GM12878 (cell line): ENCODE measurements at regions not wholly inside any gene's neighbourhood (a gene's known extent, or its start where the extent isn't known, plus 50 kb on each side); places are given as distances from the start of the nearest gene placed in this dataset.

Experiments used
- ATAC-seq: fragments of 200-7000 bp; cut with Tn5 transposase; 3 replicates; pipeline ENCODE4 v1.9.1; 2020; ENCODE audit warnings: mild to moderate bottlenecking, moderate library complexity
- BruUV-seq: library from RNA; stranded (reverse); fragments of 400-500 nt; replicated peaks from 2 replicates; lab custom pipeline; 2021; lab: Mats Ljungman, UMichigan
- CTCF ChIA-PET: fragments of 300-600 bp; sonication (Branson Sonifier 250); formaldehyde crosslinking; extraction: SDS; loops from one replicate; lab custom pipeline; 2021; ENCODE audit warnings: inconsistent platforms; lab: Yijun Ruan, JAX
- POLR2A ChIA-PET: fragments of 350-600 bp; formaldehyde crosslinking; extraction: SDS; loops from one replicate; lab custom pipeline; 2021; ENCODE audit warnings: inconsistent platforms; lab: Charles Lee
- RAD21 ChIA-PET: fragments of 300-600 bp; sonication (Branson Sonifier 250); formaldehyde crosslinking; loops from one replicate; lab custom pipeline; 2023; ENCODE audit warnings: antibody characterized with exemption; ENCODE audit not compliant: unreplicated experiment; lab: Charles Lee
- SMC1A ChIA-PET: fragments of 300-600 bp; sonication (Branson Sonifier 250); formaldehyde crosslinking; loops from one replicate; lab custom pipeline; 2023; ENCODE audit not compliant: unreplicated experiment, uncharacterized antibody; lab: Charles Lee
- DNase-seq: peaks from one replicate; pipeline ENCODE4 v3.0.0-alpha.2; 2011; ENCODE audit warnings: low read depth, low spot score
- FAIRE-seq: peaks from 3 replicates; lab custom pipeline; 2011; peaks lifted over from hg19 to GRCh38; lab: Jason Lieb, UNC
- H2AFZ ChIP-seq: 2 replicates; pipeline ENCODE4 v1.6.0; 2011; ENCODE audit warnings: low read depth, low read length, control low read depth; ENCODE audit not compliant: control insufficient read depth
- H3K27ac ChIP-seq: 2 replicates; pipeline ENCODE4 v1.5.1; 2011; ENCODE audit warnings: control low read depth; ENCODE audit not compliant: control insufficient read depth, insufficient read depth
- H3K27me3 ChIP-seq, 2 experiments: replicated peaks in 1 of 2; 2 replicates each; pipeline versions ENCODE4 v1.6.0 to v1.6.1; 2011; ENCODE audit warnings: low read length in 1 of 2; ENCODE audit not compliant: control insufficient read depth in 2 of 2, insufficient read depth in 2 of 2
- H3K36me3 ChIP-seq, 2 experiments: 2 replicates each; pipeline ENCODE4 v1.5.1; 2011; ENCODE audit warnings: low read length in 1 of 2; ENCODE audit not compliant: control insufficient read depth in 2 of 2, insufficient read depth in 2 of 2
- H3K4me1 ChIP-seq: 2 replicates; pipeline ENCODE4 v1.6.1; 2011; ENCODE audit warnings: mild to moderate bottlenecking, low read length, moderate library complexity, mixed read lengths; ENCODE audit not compliant: control insufficient read depth, insufficient read depth
- H3K4me2 ChIP-seq: 2 replicates; pipeline ENCODE4 v1.6.0; 2011; ENCODE audit warnings: control low read depth; ENCODE audit not compliant: control insufficient read depth, insufficient read depth
- H3K4me3 ChIP-seq: fragments of 200-600 bp; sonication (generic); 2 replicates; pipeline ENCODE4 v1.5.1; 2016
- H3K79me2 ChIP-seq: 2 replicates; pipeline ENCODE4 v1.6.0; 2011; ENCODE audit warnings: low read length; ENCODE audit not compliant: control insufficient read depth, insufficient read depth
- H3K9ac ChIP-seq: 2 replicates; pipeline ENCODE4 v1.8.0; 2011; ENCODE audit warnings: low read length, control low read depth, mixed read lengths; ENCODE audit not compliant: control insufficient read depth, insufficient read depth
- H3K9me3 ChIP-seq: replicated peaks from 3 replicates; pipeline ENCODE4 v1.5.1; 2011; ENCODE audit warnings: mild to moderate bottlenecking, low read length; ENCODE audit not compliant: control insufficient read depth, insufficient read depth
- H4K20me1 ChIP-seq: 2 replicates; pipeline ENCODE4 v1.6.0; 2011; ENCODE audit not compliant: control insufficient read depth, insufficient read depth
- CREB1 ChIP-seq: IDR thresholded peaks from 2 replicates; pipeline ENCODE4 v1.6.1; 2012; ENCODE audit warnings: low read depth, mild to moderate bottlenecking, inconsistent platforms
- DPF2 ChIP-seq: fragments of 450-650 bp; IDR thresholded peaks from 2 replicates; pipeline ENCODE4 v1.6.1; 2017; ENCODE audit warnings: mild to moderate bottlenecking
- IRF4 ChIP-seq: IDR thresholded peaks from 2 replicates; pipeline ENCODE4 v1.6.1; 2011; ENCODE audit warnings: low read depth, low read length
- KDM1A ChIP-seq: fragments of 200-600 bp; sonication (generic); IDR thresholded peaks from 2 replicates; pipeline ENCODE4 v1.6.1; 2016; ENCODE audit warnings: borderline replicate concordance
- NRF1 ChIP-seq: conservative IDR thresholded peaks from 2 replicates; pipeline ENCODE4 v1.6.1; 2011; ENCODE audit warnings: mild to moderate bottlenecking, low read depth, low read length, improper control_type of control experiment
- POU2F2 ChIP-seq: IDR thresholded peaks from 3 replicates; pipeline ENCODE4 v1.6.1; 2011; ENCODE audit warnings: low read depth, mild to moderate bottlenecking, low read length, borderline replicate concordance
- WGBS: methylation state at CpG from one replicate; pipeline ENCODE4 v1.1.6; 2016; ENCODE audit warnings: low lambda C conversion rate; ENCODE audit not compliant: insufficient replicate concordance, insufficient coverage; ENCODE audit errors: missing lambda C conversion rate; 5-methylcytosine and 5-hydroxymethylcytosine counted together
- in situ Hi-C: fragments of 300-500 bp; cut with MboI; formaldehyde crosslinking; loops from 9 replicates; pipeline ENCODE4 v1.14.3; 2018; ENCODE audit warnings: mixed read lengths
- intact Hi-C: fragments of 100-400 bp; cut with micrococcal nuclease; formaldehyde crosslinking; loops from one replicate; pipeline ENCODE4 v1.14.2; 2022; ENCODE audit not compliant: unreplicated experiment
- TF ChIP-seq, protein P1 (sequence below): fragments of 450-650 bp; IDR thresholded peaks from 2 replicates; pipeline ENCODE4 v1.6.1; 2016; ENCODE audit warnings: mild to moderate bottlenecking
- TF ChIP-seq, protein P2 (sequence below): IDR thresholded peaks from 2 replicates; pipeline ENCODE4 v1.6.1; 2012; ENCODE audit warnings: low read length, inconsistent platforms

DNA sequence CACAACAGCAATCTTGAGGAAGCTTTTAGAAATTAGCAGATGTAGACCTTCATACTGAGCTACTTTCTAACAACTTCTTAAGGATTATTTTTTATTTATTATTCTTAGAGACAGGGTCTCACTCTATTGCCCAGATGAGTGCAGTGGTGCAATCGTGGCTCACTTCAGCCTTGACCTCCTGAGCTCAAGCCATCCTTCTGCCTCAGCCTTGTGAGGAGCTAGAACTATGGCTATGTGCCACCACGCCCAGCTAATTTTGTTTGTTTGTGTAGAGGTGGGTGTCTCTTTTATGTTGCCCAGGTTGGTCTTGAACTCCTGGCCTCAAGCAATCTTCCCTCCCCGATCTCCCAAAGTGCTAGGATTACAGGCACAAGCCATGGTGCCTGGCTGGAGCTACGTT, 200.6 kb downstream of the TSHZ3 start:
- POLR2A ChIA-PET, result no interaction called here

DNA sequence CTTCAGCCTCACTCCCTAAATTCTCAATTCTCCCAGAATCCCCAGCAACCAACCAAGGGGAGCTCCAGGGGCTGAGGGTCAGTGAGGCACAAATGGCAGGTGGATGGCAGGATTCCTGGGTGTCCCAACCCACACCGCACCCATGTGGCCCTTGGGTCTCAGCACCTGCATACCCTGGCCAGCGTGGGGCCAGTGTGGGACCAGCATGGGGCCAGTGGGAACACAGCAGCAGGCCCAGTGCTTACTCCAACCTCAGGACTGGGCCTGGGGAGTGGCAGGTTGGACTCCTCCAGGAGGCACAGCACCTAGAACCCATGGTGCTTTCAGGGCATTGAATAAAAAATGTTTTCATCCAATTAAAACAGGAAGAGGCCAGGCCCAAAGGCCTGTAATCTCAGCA, 202.0 kb downstream of the TSHZ3 start:
- Histone ChIP-seq H3K79me2 (no peaks in the 10 kb centered on the region), H4K20me1 (no peaks in the 10 kb centered on the region), H3K9ac (no peak overlapping the region), H3K27me3 (no peaks in the 10 kb centered on the region), H3K4me3 (no peak overlapping the region), H3K27ac (no peak overlapping the region), H3K36me3 (no peaks in the 10 kb centered on the region), H3K4me1 (no peaks in the 10 kb centered on the region), H3K4me2 (no peak overlapping the region), H2AFZ (no peak overlapping the region), H3K9me3 (no peaks in the 10 kb centered on the region; the same call in 2 of the 3 replicates)
- WGBS, result 45% methylated on average over 2 of the region's 2 CpGs
- BruUV-seq, result no TSS peak
- DNase-seq, result no peak
- intact Hi-C loops (no loop called here), in situ Hi-C loops (no loop called here)
- TF ChIP-seq DPF2 (no peak), NRF1 (no peak)
- TF ChIP-seq, protein P1, sequence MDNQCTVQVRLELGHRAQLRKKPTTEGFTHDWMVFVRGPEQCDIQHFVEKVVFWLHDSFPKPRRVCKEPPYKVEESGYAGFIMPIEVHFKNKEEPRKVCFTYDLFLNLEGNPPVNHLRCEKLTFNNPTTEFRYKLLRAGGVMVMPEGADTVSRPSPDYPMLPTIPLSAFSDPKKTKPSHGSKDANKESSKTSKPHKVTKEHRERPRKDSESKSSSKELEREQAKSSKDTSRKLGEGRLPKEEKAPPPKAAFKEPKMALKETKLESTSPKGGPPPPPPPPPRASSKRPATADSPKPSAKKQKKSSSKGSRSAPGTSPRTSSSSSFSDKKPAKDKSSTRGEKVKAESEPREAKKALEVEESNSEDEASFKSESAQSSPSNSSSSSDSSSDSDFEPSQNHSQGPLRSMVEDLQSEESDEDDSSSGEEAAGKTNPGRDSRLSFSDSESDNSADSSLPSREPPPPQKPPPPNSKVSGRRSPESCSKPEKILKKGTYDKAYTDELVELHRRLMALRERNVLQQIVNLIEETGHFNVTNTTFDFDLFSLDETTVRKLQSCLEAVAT, result no peak
- ChIA-PET RAD21 (no interaction called here), CTCF (interaction anchor here (0.5 kb wide), 1 partner anchor 93 kb away, joined by 4 read pairs; no protein-coding TSS in a partner anchor), SMC1A (no interaction called here), POLR2A (no interaction called here)
- ATAC-seq, result no peak
- FAIRE-seq, result no peak

More for the DNA sequence above, 200.6 kb downstream of the TSHZ3 start:
- Histone ChIP-seq H3K9me3 (no peaks in the 10 kb centered on the region; the same call in 2 of the 3 replicates), H3K27me3 (no peaks in the 10 kb centered on the region), H3K9ac (no peak overlapping the region), H3K4me3 (no peak overlapping the region)
- no peak for DNase-seq
- WGBS, result 0% methylated on average over 4 of the region's 4 CpGs
- RAD21 ChIA-PET, result no interaction called here
- intact Hi-C loops, result no loop called here
- TF ChIP-seq CREB1 (no peak), POU2F2 (no peak), KDM1A (no peak), IRF4 (no peak)
- TF ChIP-seq, protein P2, sequence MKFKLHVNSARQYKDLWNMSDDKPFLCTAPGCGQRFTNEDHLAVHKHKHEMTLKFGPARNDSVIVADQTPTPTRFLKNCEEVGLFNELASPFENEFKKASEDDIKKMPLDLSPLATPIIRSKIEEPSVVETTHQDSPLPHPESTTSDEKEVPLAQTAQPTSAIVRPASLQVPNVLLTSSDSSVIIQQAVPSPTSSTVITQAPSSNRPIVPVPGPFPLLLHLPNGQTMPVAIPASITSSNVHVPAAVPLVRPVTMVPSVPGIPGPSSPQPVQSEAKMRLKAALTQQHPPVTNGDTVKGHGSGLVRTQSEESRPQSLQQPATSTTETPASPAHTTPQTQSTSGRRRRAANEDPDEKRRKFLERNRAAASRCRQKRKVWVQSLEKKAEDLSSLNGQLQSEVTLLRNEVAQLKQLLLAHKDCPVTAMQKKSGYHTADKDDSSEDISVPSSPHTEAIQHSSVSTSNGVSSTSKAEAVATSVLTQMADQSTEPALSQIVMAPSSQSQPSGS, result no peak
- TF ChIP-seq, all 136 proteins: peak for 0
- SMC1A ChIA-PET, result no interaction called here
- Histone ChIP-seq H3K27ac (no peak overlapping the region), H3K79me2 (no peaks in the 10 kb centered on the region), H2AFZ (no peak overlapping the region), H3K36me3 (no peaks in the 10 kb centered on the region), H4K20me1 (no peaks in the 10 kb centered on the region), H3K4me2 (no peak overlapping the region), H3K4me1 (no peaks in the 10 kb centered on the region)
- CTCF ChIA-PET, result no interaction called here
- FAIRE-seq, result no peak
- ATAC-seq, result no peak
- BruUV-seq, result no TSS peak
- in situ Hi-C loops, result no loop called here
